GM18861 (cell line): ENCODE measurements at regions not wholly inside any gene's neighbourhood (a gene's known extent, or its start where the extent isn't known, plus 50 kb on each side); places are given as distances from the start of the nearest gene placed in this dataset.
"Not testable (repeated sequence)": the region's sequence is repeated elsewhere in the genome, so short reads cannot be mapped to it uniquely, and the experiment has no call there.

Experiments used
- ATAC-seq: cut with Tn5 transposase; IDR thresholded peaks from one replicate; pipeline ENCODE4 v1.9.1; 2021; ENCODE audit not compliant: unreplicated experiment

- no peak for ATAC-seq
Measured at GRCh38 chr1:227417756-227418480, 99.6 kb upstream of the CDC42BPA start.

DNA sequence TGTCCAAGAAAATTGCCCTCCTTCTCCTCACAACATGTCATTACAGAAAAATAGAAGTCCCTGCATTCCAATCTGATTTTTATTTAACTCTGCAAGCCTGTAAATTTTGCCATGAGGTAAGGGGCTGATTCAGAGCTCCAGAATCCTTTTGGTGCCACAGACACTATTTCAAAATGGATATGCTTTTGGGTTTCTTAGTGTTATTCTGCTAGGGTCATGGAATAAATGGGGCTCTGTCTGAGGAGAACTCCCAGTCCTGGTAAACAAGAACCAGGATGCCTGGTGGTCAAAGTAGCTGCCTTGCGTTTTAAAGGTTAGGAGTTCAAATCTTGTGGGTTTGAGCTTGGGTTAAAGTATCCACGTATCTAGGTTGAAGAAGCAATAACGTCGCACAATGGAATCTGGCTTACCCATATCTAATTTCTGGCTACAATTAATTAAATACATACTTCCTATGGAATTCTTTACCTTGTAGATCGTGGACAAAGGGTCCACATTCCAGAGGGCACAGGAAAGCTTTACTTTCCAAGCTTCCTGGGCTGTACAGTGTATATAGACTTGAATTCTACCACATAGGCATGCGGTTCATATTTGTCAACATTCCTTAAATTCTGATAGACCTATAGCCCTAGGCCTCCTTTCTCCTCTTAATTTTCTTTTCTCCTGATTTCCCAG, 98.0 kb upstream of the CDC42BPA start:
- no peak for ATAC-seq

DNA sequence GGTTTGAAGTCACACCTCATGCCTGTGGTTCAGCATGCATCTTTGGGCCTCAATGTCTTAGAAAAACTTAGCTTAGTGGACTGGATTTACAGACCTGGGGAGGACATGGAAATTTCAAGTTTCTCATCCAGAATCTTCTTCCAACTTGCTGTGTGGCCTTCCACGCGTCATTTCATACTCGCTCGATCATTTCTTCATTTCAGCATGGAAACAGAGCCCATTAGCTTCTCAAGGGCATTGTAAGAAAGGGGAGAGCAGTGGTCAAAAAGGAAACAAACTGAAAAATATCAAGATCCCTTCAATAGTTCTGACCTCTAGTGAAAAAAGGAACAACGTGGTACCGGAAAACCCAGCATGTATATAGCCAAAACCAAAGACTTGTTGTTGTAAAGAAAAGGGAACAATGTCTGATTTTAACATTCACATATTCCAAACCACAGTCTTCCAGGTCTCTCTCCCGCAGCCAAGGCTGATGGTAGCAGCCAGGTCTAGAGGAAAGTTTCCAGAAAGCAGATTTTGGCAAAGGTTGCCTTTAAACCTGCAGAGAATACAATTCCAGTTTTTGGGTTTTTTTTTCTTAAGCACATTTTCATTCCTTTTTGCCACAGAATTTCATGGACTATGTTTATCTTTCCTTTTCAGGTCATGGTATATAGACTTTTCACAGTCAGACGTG, 97.0 kb upstream of the CDC42BPA start:
- no peak for ATAC-seq

- no peak for ATAC-seq
Measured at GRCh38 chr1:227411066-227411465, 92.8 kb upstream of the CDC42BPA start.

DNA sequence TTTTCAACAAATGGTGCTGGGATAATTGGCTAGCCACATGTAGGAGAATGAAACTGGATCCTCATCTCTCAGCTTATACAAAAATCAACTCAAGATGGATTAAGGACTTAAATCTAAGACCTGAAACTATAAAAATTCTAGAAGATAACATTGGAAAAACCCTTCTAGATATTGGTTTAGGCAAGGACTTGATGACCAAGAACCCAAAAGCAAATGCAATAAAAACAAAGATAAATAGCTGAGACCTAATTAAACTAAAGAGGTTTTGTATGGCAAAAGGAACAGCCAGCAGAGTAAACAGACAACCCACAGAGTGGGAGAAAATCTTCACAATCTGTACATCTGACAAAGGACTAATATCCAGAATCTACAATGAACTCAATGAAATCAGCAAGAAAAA, 88.0 kb upstream of the CDC42BPA start:
- not testable (repeated sequence) for ATAC-seq

DNA sequence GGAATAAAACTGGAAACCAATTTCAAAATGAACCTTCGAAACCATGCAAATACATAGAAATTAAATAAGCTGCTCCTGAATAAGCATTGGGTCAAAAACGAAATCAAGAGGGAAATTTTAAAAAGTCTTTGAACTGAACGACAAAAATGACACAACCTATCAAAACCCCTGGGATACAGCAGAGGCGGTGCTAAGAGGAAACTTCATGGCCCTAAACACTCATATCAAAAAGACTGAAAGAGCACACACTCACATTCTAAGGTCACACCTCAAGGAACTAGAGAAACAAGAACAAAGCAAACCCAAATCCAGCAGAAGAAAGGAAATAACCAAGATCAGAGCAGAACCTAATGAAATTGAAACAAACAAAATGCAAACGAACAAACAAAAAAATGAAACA, 85.2 kb upstream of the CDC42BPA start:
- no peak for ATAC-seq

- ATAC-seq = no peak
Measured at GRCh38 chr1:227401562-227402342, 83.5 kb upstream of the CDC42BPA start.

DNA sequence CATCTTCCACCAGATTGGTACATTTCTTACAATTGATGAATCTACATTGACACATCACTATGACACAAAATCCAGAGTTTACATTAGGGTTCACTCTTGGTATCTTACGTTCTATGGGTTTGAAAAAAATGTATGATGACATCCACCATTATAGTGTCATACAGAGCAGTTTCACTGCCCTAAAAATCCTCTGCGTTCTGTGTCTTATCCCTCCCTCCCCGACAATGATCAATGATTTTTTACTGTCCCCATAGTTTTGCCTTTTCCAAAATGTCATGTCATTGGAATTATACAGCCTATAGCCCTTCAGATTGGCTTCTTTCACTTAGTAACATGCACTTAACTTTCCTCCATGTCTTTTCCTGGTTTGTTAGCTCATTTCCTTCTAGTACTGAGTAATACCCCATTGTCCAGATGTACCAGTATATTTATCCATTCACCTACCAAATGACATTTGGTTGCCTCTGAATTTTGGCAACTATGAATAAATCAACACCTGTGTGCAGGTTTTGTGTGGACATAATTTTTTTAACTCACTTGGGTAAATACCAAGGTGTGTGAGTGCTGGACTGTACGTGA, 80.9 kb upstream of the CDC42BPA start:
- ATAC-seq = no peak

GRCh38 chr1:227397354-227397978, 79.2 kb upstream of the CDC42BPA start:
- no peak for ATAC-seq

- no peak for ATAC-seq
Measured at GRCh38 chr1:227396539-227397353, 78.5 kb upstream of the CDC42BPA start.

DNA sequence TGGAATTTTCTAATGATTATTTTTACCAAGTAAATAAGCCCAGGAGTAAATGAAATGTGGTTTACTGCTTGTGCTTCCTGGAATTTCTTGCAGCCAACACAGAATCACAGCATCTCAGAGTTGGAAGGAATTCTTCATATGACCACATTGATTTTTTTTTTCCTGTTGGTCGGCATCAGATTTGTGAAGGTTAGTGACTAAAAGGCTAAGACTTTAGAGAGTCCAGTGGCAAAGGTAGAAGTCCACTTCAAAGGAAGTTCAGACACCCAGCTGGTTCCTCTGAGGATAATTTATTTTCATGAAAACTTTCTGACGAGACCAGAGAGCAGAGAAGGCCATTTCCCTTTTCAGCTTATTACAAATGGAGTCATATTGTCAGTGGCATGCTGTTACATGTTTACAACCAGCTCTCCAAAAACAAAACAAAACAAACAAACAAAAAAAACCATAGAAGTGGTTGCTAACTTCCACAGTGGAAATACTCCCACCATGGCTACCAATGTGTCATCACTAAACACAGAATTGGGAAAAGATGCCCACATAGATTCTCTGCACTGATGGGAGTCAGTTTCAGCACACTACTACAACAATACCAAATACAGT, 77.2 kb upstream of the CDC42BPA start:
- ATAC-seq = no peak

- ATAC-seq = no peak
Measured at GRCh38 chr1:227392984-227393764, 74.9 kb upstream of the CDC42BPA start.

GRCh38 chr1:227391879-227392278, 73.6 kb upstream of the CDC42BPA start:
- ATAC-seq = no peak

DNA sequence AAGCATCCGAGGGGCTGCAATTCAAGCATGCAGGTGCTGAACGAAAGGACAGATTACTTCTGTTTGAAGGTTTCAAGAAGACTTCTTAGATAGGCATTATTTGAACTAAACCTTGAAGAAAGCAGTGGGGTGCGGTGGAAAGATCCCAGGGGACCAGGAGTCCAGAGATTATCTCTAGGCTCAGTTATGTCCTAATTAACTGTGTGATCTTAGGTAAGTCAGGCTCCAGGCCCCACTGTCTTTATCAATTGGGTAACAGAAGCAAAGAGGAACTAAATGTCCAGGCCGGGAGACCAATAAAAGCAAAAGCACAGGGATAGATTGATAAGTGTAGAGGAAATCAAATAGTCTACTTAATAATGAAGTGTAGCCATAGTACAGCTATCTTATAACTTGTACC, 72.9 kb upstream of the CDC42BPA start:
- ATAC-seq = no peak

- no peak for ATAC-seq
Measured at GRCh38 chr1:227390525-227390924, 72.2 kb upstream of the CDC42BPA start.

GRCh38 chr1:227388214-227389168, 70.2 kb upstream of the CDC42BPA start:
- ATAC-seq = no peak

- no peak for ATAC-seq
Measured at GRCh38 chr1:227379555-227379892, 61.2 kb upstream of the CDC42BPA start.
